H1 (cell line): ENCODE measurements at regions not wholly inside any gene's neighbourhood (a gene's known extent, or its start where the extent isn't known, plus 50 kb on each side); places are given as distances from the start of the nearest gene placed in this dataset.

Experiments used
- CTCF ChIP-seq, 3 experiments: IDR thresholded peaks; 1 replicate in 2 of 3; 2 replicates in 1 of 3; pipeline versions ENCODE4 v1.5.1 to v1.6.1; 2011; ENCODE audit warnings: low read length in 3 of 3, mild to moderate bottlenecking in 3 of 3, inconsistent platforms in 2 of 3, low read depth in 1 of 3, moderate library complexity in 1 of 3; ENCODE audit not compliant: insufficient read depth in 1 of 3; ENCODE audit errors: control extremely low read depth in 1 of 3
- KDM1A ChIP-seq: fragments of 200-600, 300-600 bp; sonication (generic); IDR thresholded peaks from 2 replicates; pipeline ENCODE4 v1.7.1; 2016; ENCODE audit warnings: mild to moderate bottlenecking, low read length, borderline replicate concordance
- POLR2A ChIP-seq, 2 experiments: IDR thresholded peaks; 1 replicate in 1 of 2; 2 replicates in 1 of 2; pipeline ENCODE4 v1.6.1; 2011; ENCODE audit warnings: low read depth in 2 of 2, low read length in 2 of 2, mild to moderate bottlenecking in 2 of 2; ENCODE audit errors: control extremely low read depth in 1 of 2
- POLR2AphosphoS5 ChIP-seq: IDR thresholded peaks from 2 replicates; pipeline ENCODE4 v1.6.1; 2011; ENCODE audit warnings: low read depth, low read length
- ZNF274 ChIP-seq: IDR thresholded peaks from 2 replicates; pipeline ENCODE4 v1.7.0; 2012; ENCODE audit warnings: low read length, borderline replicate concordance; ENCODE audit errors: extremely low read depth
- TF ChIP-seq, protein P1 (sequence below): IDR thresholded peaks from 2 replicates; pipeline ENCODE4 v1.6.1; 2011; ENCODE audit warnings: low read length, improper control_type of control experiment

DNA sequence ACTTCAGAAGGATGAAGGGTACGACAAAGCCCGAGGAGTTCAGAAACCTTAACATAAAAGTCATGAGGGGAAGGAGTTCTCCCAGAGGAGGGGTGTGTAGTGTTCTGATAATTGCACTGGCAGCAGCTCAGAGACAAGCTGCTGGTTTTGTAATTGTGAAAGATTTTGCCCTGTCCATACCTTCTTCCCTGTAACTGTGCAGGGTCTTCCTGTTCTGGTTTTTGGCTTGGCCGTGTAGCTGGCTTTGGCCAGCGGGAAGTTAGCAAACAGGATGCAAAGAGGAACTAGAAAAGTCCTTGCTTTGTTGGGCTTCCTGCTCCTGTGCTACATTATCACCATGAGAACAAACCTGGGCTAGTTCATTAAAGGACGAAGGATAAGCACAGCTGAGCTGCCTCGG is 160.8 kb downstream of the LPIN1 start:
- no peak for TF ChIP-seq KDM1A
- TF ChIP-seq POLR2A (IDR thresholded peaks at IDR 0.05; ENCODE audit: control extremely low read depth in 1 of 2, low read depth in 2 of 2, low read length in 2 of 2) = no peak
- no peak for TF ChIP-seq CTCF (IDR thresholded peaks at IDR 0.05; ENCODE audit: control extremely low read depth in 1 of 3, insufficient read depth in 1 of 3, low read depth in 1 of 3, low read length in 3 of 3)
- no peak for TF ChIP-seq ZNF274
- TF ChIP-seq, protein P1, sequence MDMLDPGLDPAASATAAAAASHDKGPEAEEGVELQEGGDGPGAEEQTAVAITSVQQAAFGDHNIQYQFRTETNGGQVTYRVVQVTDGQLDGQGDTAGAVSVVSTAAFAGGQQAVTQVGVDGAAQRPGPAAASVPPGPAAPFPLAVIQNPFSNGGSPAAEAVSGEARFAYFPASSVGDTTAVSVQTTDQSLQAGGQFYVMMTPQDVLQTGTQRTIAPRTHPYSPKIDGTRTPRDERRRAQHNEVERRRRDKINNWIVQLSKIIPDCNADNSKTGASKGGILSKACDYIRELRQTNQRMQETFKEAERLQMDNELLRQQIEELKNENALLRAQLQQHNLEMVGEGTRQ = no peak
- no peak for TF ChIP-seq POLR2AphosphoS5
